Stimulated activated CD8-positive, alpha-beta memory T cell treated with anti-CD3 and anti-CD28 coated beads, Interleukin-7, amount 100 ng/mL, for 1 hour (primary cell): ENCODE measurements at regions not wholly inside any gene's neighbourhood (a gene's known extent, or its start where the extent isn't known, plus 50 kb on each side); places are given as distances from the start of the nearest gene placed in this dataset.

Experiments
- DNase-seq, 2 donors: peaks; one replicate each; pipeline ENCODE4 v3.0.0-alpha.2; 2020; ENCODE audit warnings: low read depth in 2 of 2

DNA sequence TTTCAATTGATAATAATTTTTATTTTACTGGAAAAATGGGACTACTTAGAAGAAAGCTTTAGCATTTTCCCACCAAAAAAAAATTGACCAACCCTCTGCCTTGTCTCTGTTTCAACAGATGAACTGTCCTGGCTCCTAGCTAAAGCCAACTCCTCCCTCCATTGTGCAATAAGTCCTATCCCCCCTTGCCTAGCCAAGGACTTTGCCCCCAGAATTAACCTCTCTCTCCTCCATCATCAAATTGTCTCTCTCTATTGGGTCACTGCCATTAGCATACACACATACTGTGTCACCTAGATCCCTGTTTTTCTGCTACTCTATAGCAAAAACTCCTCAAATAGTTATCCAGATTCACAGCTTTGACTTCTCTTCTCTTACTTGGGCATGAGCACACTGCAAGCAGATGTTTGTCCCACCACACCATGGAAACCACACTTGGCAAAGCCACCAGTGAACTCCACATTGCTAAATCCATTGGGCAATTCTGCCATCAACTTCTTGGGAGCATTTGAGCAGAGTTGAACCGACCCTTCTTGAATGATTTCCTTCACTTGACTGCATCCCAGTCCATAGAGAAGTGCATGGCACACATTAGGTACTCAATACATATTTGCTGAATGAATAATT is 91.4 kb upstream of the NEBL start:
- DNase-seq: no peak

DNA sequence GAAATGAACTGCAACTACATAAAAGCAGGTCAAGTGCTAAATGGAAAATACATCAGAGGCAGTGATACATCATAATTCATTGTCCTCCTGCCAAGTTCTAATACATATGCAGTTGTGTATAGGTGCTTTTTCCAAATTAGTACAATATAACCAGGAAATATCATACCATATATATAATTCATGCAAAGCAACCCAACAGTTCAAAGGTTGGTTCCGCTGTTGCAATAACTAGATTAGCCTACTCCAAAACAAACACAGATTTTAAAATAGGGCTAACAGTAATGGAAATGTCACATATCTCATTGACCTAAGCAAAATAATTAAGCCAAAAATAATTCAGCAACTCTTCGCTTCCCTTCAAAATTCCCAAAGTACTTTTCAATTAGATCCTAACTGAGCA is 88.9 kb upstream of the NEBL start:
- DNase-seq: no peak

DNA sequence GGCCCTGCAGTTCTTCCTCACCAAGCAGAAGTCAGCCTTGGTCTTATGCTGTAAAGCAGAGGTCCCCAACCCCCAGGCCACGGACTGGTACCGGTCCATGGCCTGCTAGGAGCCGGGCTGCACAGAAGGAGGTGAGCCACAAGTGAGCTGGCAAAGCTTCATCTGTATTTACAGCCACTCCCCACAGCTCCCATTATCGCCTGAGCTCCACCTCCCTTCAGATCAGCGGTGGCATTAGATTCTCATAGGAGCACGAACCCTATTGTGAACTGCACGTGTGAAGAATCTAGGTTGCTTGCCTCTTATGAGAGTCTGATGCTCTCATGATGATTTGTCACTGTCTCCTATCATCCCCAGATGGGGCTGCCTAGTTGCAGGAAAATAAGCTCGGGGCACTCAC is 87.6 kb upstream of the NEBL start:
- no peak for DNase-seq

DNA sequence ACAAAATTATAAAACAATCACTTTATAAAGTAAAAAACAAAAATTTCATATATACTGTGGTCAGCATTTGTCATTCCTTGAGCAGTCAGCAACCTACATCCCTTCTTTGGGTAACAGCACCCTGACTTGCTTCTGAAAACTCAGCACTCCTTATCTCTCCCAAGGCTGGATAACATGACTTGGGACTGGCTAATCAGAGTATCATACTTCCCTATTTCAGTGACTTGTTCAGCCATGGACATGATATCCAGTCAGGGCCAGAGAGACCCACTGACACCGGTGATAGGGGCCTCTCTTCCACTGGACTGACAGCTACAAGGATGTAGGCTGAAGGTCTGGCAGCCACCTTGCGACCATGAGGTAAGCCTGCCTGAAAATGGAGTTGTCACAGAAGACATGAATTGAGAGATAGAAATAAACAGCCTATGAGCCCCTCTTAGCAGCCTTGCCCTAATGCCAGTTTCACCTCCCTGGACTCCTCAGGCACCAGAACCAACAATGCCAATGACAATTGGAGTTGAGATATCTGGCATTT is 84.4 kb upstream of the NEBL start:
- DNase-seq: no peak

DNA sequence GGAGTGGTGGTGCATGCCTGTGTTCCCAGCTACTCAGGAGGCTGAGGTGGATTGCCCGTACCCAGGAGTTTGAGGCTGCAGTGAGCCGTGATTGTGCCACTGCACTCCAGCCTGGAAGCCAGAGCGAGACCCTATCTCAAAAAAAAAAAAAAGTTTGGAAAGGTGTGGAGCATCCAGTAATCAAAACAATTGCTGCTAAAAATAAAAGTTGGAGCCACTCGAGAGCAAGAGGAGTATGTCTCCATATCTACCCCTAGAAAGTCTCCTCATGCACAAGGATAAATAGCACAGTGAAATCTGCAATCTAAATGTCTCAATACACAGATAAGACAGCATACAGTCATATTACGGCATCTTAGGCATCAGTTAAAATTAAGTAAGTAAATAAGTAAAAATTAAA is 81.5 kb upstream of the NEBL start:
- no peak for DNase-seq

DNA sequence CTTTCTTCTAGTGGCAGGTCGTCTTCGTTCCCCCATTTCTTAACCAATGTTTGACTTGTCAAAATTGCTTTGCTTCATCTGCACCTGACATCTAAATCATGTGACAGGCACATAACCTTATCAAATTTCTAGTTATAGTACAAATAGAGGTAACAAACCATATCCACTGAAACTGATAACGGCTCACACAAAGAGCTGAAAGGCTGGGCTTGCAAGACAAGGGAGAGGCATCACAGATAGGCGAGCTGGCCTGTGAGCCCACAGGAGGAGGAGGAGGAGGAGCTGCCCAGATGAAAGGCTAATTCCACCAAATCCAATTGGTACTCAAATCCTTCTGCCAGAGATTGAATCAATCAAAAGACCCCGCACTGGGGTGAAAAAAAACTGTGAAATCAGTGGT is 80.2 kb upstream of the NEBL start:
- DNase-seq: no peak

DNA sequence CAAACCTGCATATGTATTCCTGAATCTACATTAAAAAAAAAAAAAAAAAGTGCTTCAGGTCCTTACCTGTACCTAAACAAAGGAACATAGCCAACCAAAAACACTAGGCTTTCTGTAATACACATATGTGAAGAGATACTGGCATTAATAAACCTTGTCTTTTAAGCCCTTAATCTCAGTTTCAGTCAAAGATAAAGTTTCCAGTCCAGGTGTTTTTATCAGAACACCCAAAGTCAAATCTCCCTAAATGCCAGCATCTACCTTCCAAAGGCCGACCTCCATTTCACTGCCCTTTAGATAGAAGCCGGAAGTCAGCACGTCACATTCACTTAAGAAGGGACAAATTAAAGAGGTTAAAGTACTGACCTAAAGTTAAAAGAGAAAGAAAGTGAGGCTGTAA is 79.8 kb upstream of the NEBL start:
- DNase-seq: no peak

DNA sequence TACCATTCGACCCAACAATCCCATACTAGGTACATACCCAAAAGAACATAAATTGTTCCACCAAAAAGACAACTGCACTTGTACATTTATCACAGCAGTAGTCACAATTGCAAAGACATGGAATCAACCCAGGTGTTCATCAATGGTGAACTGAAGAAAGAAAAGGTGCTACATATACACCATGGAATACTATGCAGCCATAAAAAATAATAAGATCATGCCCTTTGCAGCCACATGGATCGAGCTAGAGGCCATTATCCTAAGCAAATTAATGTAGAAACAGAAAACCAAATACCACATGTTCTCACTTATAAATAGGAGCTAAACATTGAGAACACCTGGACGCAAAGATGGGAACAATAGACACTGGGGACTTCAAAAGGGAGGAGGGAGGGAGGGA is 79.3 kb upstream of the NEBL start:
- DNase-seq: no peak

DNA sequence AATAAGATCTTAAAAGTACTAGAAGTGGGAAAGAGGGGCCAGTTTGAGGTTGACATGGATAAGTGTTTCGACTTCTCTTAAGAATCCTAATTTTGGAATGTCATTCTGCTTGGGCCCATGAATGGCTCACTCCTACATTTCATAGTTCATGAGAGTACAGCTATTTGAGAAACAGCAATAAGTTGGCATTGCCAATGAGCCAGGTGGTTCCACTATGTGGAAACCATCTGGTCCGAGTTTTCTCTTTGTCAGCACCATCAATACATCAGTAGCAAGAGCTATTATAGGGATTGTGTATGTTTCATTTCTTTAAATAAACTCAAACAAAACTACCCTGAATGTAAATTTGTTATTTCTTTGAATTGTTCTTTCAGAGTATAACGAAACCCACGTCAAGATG is 78.1 kb upstream of the NEBL start:
- no peak for DNase-seq

DNA sequence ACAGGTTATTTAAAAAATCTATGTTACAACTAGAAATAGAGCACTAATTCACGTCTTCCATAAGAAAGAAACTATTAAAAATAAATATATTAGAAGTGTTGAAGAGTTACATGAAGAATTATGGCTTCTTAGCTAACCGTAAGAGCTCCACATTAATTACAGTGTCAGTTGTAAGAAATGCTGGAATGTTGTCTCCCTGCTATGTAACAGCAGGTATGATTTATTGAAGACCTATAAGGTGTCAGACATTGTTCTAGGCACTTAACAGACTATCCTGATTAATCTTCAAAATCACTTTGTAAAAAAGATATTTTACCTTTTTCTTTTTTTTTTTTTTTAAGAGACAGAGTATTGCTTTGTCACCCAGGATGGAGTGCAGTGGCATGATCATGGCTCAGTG is 75.8 kb upstream of the NEBL start:
- DNase-seq: no peak

DNA sequence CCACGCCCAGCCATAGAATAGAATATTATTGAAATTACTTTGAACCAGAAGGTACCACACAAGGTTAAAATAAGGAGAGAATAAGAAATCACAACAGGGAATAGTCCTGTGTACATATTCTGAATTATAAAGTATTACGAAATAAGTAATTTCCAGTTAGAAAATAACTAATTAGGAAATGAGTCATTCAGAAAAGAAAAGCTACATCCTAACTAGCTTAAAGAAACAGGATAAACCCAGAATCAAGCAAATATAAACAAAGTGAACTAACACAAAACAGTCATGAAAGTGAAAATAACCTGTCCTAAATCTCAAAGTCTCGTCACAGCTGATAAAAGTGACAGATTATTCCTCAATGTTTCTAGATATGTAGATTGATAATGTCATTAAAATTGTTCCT is 74.8 kb upstream of the NEBL start:
- no peak for DNase-seq

DNA sequence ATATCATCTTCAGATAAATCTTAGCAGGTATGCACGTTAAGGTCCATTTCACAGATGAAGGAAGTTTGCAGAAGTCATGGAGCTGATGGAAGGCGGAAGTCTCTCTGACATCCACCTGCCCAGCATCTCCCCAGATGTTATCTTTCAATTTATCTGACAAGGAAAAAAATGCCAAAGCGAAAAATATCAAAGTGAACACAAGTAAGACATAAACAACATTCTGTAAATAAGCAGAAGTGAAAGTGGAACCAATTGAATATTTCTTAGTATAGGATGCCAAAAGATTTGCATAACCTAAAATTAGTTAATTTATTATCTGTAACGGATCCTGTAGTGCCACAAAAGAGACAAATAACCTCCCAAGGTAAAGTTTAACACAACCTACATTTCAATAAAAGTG is 73.6 kb upstream of the NEBL start:
- no peak for DNase-seq

DNA sequence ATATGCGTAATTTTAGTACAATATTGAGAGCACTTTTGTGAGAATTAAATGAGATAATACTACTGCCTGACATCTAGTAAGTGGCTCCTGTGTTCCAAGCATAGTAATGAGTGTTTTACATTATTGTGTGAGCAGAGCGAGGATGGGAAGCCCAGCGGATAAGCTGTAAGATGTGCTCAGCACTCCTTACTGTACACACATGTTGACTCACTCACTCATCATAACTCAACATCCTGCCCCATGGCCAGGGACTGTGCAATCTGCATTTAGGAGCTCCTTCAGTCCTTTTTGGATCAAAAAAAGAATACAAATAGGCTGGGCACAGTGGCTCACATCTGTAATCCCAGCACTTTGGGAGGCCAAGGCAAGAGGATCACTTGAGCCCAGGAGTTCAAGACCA is 72.9 kb upstream of the NEBL start:
- no peak for DNase-seq

DNA sequence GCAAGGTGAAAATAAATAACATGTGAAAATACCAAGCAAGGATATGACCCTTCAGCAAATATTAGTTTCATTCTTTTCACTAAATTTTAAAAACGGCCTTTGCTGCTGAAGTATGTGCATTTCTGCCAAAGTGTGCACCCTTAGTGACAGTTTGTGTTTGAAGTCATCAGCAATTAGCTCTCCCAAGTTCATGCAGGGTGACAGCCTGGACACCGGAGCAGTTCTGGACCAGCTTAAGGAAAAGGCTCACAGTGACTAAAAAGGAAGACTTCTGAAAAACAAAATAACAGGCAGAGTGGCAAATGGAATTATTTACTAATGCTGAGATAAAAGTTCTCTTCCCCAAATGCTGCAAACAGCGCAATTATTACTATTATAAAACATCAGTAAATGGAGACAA is 69.3 kb upstream of the NEBL start:
- DNase-seq: no peak

DNA sequence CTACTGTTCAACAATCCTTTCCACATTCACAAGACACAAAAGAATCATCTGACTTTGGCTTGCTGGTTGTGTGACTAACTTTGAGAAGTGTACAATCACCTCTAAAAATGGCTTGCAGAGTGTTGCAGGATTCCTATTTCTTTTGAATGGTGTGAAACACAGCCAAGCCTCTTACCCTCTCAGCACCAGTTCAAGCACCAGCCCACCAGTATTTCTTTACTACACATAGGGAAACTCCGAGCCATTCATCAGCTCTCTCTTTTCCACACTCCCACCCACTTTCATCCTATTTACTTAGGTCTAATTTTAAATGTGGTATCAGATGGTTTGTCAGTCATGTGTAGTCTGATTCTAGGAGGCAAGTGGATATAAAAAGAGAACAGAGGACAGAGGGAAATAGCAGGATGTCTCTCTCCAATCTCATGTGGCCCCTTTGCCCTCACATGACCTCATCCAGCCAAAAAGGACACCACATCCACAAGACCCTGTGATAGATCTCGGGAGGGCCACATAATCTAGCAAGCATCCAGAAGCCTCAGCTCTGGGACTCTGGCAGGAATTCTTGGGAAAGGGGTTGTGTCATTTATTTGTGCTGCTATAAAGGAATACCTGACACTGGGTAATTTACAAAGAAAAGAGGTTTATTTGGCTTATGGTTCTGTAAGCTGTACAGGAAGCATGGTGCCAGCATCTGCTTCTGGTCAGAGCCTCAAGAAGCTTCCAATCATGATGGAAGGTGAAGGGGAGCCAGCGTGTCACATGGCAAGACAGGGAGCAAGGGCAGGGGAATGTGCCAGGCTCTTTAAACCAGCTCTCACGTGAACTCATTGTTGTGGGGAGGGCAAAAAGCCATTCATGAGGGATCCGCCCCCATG is 66.8 kb upstream of the NEBL start:
- DNase-seq: no peak

DNA sequence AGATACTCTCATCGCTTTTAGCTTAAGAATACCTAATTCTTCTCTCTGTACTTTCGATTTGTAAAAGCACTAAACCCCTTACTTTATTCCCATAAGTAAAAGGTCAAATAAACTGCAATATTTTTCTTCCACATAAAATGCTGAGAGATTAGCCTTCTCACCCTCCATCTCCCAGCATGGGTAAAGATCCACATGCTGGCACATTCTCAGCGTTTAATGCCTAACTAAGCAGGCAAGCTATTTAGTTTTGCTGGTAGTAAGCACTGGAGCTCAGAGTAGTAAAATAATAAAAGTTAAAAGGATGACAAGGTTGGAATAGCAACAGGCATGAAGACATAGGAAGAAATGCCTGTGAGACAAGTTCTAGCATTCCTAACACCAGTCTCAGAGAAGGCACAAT is 65.9 kb upstream of the NEBL start:
- DNase-seq: no peak

DNA sequence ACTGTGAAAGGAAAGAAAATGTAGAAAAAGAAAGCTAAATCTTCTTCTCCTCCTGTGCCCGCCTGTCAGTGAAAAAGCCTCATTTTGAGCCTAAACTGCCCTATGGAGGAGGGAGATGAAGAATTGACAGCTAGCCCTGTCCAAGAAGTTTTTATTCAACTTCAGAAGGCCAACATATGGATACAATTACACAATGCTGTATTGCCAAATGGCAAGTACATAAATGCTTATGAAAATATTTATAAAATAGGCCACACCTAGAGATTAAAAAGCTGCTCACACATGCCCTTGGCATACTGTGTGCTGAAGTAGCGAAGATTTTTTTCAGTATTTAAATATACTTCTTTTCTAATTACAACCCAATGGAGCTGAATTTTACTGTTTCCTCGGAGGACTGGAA is 65.1 kb upstream of the NEBL start:
- no peak for DNase-seq

DNA sequence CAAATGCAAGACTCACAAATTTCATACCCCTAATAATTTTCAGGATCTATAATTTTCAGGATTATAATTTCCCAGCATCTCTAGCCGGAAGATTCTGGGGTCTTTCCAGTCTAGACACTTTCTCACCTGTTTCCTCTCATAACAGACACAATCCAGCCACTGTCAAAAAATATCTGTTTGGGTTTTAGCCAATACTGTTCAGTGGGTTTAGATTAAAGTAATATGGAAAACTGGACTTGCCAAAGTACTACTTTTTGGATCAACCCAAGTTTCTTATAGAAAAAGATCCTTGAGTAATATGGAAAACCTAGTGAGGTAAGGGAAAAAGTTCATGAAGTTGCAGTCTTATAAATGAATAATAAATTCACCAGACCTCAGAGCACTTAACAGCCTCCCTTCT is 62.1 kb upstream of the NEBL start:
- DNase-seq: no peak

DNA sequence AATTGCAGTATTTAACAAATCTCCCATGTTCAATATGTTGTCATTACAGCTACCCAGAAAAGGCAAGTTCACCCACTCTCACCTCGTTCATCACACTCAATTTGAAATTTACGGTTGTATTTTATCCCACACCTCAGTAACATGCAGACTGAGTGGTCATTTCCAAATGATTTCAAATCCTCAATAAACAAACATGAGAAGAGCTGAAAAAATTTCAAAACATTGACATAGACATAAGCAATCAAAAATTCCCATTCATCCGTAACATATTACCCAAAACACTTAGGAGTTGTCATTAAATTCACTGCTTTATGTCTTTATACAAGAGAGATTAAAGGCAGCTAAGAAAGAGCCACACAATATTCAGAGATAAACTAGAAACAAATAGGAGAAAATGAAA is 61.7 kb upstream of the NEBL start:
- DNase-seq: no peak

DNA sequence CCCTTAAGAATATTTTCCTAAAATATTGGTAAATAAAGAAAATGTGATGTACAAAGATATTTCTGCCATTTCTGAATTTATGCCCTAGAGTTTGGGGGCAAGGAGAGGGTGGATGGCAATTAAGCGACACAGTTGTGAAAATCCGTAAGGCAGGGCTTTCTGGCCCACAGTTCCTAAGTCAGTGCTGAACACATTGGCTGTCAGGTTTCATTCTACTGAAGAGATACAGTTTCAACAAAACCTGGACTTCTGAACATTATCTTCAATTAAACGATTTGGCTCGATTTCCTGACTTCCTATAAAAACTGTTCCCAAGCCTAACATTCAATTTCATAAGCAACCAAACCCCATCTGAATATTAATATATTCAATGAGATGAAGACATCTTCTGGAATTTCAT is 61.1 kb upstream of the NEBL start:
- DNase-seq: no peak

DNA sequence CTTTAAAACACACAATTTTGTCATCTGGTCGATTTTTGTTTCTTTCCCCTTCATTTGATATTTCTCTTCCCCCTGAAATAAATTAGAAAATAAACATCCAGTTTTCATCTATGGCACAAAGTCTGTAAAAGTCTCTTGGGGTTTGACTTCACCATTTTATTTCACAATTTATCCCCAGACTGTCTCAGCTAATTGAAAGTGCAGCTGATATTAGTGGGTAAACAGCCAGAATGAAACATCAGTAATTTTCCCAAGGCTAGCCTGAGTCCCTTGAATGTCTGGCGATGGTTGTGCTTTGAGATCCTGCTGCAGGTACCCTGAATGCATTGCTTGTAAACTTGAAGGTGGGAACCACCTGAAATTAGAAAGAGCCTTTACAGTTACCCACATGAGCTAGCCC is 60.6 kb upstream of the NEBL start:
- no peak for DNase-seq

DNA sequence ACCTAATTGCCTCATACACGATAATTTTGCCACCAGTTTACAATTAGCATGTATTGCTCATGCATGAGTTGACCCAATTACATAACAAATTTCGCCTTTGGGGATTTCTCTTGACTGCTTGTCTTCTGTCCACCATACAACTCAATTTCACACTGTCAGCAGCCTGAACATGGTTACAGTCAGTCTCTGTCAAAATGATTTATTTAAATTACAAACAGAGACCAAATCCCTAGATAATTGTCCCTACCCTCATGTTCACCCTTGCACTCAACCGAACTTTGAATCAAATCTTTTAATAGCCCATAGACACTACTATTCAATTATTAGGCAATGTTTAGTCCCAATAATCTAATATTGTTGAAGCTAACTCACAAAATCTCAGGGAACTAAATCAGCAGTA is 59.7 kb upstream of the NEBL start:
- DNase-seq: no peak

DNA sequence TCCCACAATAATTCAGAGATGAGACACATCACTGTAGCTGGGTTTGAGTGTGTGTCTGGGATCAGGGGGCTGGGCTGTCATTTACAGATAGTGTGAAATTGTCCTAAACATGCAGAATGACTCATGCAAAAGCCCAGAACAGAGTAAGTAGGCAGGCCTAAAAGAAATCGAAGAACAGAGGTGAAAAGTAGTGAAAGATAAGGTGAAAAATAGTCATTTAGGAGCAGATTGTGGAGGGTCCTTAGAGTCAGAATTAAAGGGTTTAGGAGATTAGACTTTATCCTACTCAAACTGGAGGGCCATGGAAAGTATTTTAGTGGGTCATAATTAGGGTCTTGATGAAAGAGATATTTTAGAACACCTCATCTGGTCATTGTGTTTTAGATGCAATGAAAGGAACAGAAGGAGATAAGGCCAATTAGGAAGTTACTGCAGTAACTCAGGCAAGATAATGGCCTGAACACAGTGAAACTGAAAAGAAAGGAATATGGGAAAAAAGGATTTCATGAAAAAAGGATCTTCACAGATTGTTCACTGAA is 58.3 kb upstream of the NEBL start:
- DNase-seq: no peak
